22Rv1 (cell line): ENCODE measurements at regions not wholly inside any gene's neighbourhood (a gene's known extent, or its start where the extent isn't known, plus 50 kb on each side); places are given as distances from the start of the nearest gene placed in this dataset.

Experiments used
- H3K27ac ChIP-seq: fragments of 450-650 bp; 2 replicates; pipeline ENCODE4 v1.5.1; 2017
- CTCF ChIP-seq: fragments of 450-650 bp; IDR thresholded peaks from 2 replicates; pipeline ENCODE4 v1.5.1; 2017; ENCODE audit warnings: mild to moderate bottlenecking
- ZFX ChIP-seq: fragments of 450-650 bp; IDR thresholded peaks from 2 replicates; pipeline ENCODE4 v1.6.1; 2017; ENCODE audit warnings: antibody characterized with exemption, borderline replicate concordance

GRCh38 chr16:73869126-73869525, 427.5 kb upstream of the PSMD7 start:
- TF ChIP-seq ZFX = no peak
- no peak for TF ChIP-seq CTCF
- no peak overlapping the region for H3K27ac ChIP-seq

GRCh38 chr16:73864868-73865267, 431.7 kb upstream of the PSMD7 start:
- TF ChIP-seq CTCF (no peak), ZFX (no peak)
- no peak overlapping the region for H3K27ac ChIP-seq

- H3K27ac ChIP-seq = no peak overlapping the region
- TF ChIP-seq ZFX (no peak), CTCF (no peak)
These were observed 438.3 kb upstream of the PSMD7 start for GRCh38 chr16:73858326-73858725.

- no peak overlapping the region for H3K27ac ChIP-seq
These were observed 442.6 kb upstream of the PSMD7 start for GRCh38 chr16:73853968-73854367.

GRCh38 chr16:73852561-73852960, 444.1 kb upstream of the PSMD7 start:
- TF ChIP-seq CTCF (no peak), ZFX (no peak)
- H3K27ac ChIP-seq = no peak overlapping the region

More at GRCh38 chr16:73853968-73854367, 442.6 kb upstream of the PSMD7 start:
- TF ChIP-seq CTCF (no peak), ZFX (no peak)

- no peak for TF ChIP-seq CTCF
- no peak for TF ChIP-seq ZFX
- H3K27ac ChIP-seq = no peak overlapping the region
These were observed 447.6 kb upstream of the PSMD7 start for GRCh38 chr16:73848993-73849392.

- no peak overlapping the region for H3K27ac ChIP-seq
- TF ChIP-seq ZFX (no peak), CTCF (no peak)
These were observed 449.5 kb upstream of the PSMD7 start for GRCh38 chr16:73847090-73847489.
